ENCODE measurements at regions not wholly inside any gene's neighbourhood (a gene's known extent, or its start where the extent isn't known, plus 50 kb on each side); places are given as distances from the start of the nearest gene placed in this dataset.

GRCh38 chr18:30652387-30652786, 390.2 kb downstream of the DSC3 start:
- Histone ChIP-seq H3K9me3 (peaks cover 0 to 6% (median 0%) of the 10 kb centered on the region in 12 donors), H3K27me3 (no peaks in the 10 kb centered on the region), H3K27ac (no peak overlapping the region), H3K4me3 (no peak overlapping the region), H3K4me1 (no peaks in the 10 kb centered on the region), H3K36me3 (no peaks in the 10 kb centered on the region)
- DNase-seq (no peak), ATAC-seq (no peak)
- no peak for TF ChIP-seq POLR2A (IDR thresholded peaks at IDR 0.05)
- TF ChIP-seq, protein P1, sequence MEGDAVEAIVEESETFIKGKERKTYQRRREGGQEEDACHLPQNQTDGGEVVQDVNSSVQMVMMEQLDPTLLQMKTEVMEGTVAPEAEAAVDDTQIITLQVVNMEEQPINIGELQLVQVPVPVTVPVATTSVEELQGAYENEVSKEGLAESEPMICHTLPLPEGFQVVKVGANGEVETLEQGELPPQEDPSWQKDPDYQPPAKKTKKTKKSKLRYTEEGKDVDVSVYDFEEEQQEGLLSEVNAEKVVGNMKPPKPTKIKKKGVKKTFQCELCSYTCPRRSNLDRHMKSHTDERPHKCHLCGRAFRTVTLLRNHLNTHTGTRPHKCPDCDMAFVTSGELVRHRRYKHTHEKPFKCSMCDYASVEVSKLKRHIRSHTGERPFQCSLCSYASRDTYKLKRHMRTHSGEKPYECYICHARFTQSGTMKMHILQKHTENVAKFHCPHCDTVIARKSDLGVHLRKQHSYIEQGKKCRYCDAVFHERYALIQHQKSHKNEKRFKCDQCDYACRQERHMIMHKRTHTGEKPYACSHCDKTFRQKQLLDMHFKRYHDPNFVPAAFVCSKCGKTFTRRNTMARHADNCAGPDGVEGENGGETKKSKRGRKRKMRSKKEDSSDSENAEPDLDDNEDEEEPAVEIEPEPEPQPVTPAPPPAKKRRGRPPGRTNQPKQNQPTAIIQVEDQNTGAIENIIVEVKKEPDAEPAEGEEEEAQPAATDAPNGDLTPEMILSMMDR (IDR thresholded peaks at IDR 0.05) = no peak
- WGBS, 4 donors = 26 to 45% (median 31%) methylated on average over 2 of the region's 2 CpGs
- intact Hi-C loops (cut with DNase I) = loop anchor here in 1 of 10 donors (10.0 kb wide), 1 partner anchor 48 kb away; no protein-coding TSS in a partner anchor

DNA sequence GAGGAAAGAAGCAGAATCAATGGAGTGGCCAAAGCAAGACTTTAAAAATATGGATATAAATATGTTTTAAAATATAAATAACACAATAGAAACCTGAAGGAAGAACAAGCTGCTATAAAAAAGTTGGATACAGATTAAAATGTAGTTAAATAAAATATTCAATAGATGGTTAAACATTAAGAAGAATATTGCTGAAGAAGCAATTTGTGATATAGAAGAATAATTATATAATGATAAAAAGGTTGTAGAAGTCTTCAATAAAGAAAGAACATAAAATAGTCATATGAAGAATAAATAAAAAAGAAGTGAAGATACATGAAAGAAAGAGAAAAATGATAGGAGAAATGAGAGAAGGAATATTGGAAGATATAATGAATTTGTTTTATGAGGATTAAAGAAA, 392.0 kb downstream of the DSC3 start:
- H3K36me3 ChIP-seq = no peaks in the 10 kb centered on the region
- no peak for ATAC-seq
- H3K4me3 ChIP-seq = no peak overlapping the region
- intact Hi-C loops (cut with DNase I) = loop anchor here in 1 of 10 donors (10.0 kb wide), 1 partner anchor 46 kb away; no protein-coding TSS in a partner anchor
- TF ChIP-seq, protein P1 (IDR thresholded peaks at IDR 0.05) = no peak
- no peak for TF ChIP-seq POLR2A (IDR thresholded peaks at IDR 0.05)
- no peak for DNase-seq
- no peak overlapping the region for H3K27ac ChIP-seq
- H3K4me1 ChIP-seq = no peaks in the 10 kb centered on the region
- H3K9me3 ChIP-seq = no peaks in the 10 kb centered on the region
- H3K27me3 ChIP-seq = no peaks in the 10 kb centered on the region

DNA sequence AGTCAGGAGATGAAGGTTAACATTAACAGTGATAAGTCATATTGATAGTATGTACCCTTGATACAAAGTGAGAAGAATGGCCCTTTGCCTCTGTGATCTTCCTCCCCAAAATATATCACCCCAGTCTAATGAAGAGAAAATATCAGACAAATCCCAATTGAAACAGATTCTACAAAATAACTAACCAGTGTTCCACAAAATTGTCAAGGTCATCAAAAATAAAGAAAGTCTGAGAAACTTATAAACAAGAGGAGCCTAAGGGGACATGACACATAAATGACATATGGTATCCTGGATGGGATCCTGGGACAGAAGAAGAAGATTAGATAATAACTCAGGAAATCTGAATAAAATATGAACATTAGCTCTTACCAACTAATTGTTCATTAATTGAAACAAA, 398.4 kb downstream of the DSC3 start:
- TF ChIP-seq, protein P1 (IDR thresholded peaks at IDR 0.05) = no peak
- no peak for TF ChIP-seq POLR2A (IDR thresholded peaks at IDR 0.05)
- Histone ChIP-seq H3K27ac (no peak overlapping the region), H3K36me3 (no peaks in the 10 kb centered on the region), H3K27me3 (no peaks in the 10 kb centered on the region), H3K9me3 (no peaks in the 10 kb centered on the region), H3K4me1 (no peaks in the 10 kb centered on the region), H3K4me3 (no peak overlapping the region)
- ATAC-seq (no peak), DNase-seq (no peak)
- intact Hi-C loops (cut with DNase I) = no loop called here

GRCh38 chr18:30639361-30639760, 403.2 kb downstream of the DSC3 start:
- no peak for DNase-seq
- no peak overlapping the region for H3K4me3 ChIP-seq
- no peaks in the 10 kb centered on the region for H3K36me3 ChIP-seq
- H3K4me1 ChIP-seq = no peaks in the 10 kb centered on the region
- TF ChIP-seq POLR2A (IDR thresholded peaks at IDR 0.05) = no peak
- TF ChIP-seq, protein P1 (IDR thresholded peaks at IDR 0.05) = no peak
- ATAC-seq = no peak
- H3K27me3 ChIP-seq = no peaks in the 10 kb centered on the region
- intact Hi-C loops (cut with DNase I) = no loop called here
- WGBS, 4 donors = 79 to 86% (median 81%) methylated on average over 4 of the region's 4 CpGs
- H3K9me3 ChIP-seq = peaks cover 0 to 4% (median 0%) of the 10 kb centered on the region in 12 donors
- H3K27ac ChIP-seq = no peak overlapping the region

Measured in heart left ventricle (tissue), 16 donors.